GM12878 (cell line): ENCODE measurements at regions not wholly inside any gene's neighbourhood (a gene's known extent, or its start where the extent isn't known, plus 50 kb on each side); places are given as distances from the start of the nearest gene placed in this dataset.

Source experiments
- ATAC-seq: fragments of 200-7000 bp; cut with Tn5 transposase; 3 replicates; pipeline ENCODE4 v1.9.1; 2020; ENCODE audit warnings: mild to moderate bottlenecking, moderate library complexity
- BruUV-seq: library from RNA; stranded (reverse); fragments of 400-500 nt; replicated peaks from 2 replicates; lab custom pipeline; 2021; lab: Mats Ljungman, UMichigan
- CTCF ChIA-PET: fragments of 300-600 bp; sonication (Branson Sonifier 250); formaldehyde crosslinking; extraction: SDS; loops from one replicate; lab custom pipeline; 2021; ENCODE audit warnings: inconsistent platforms; lab: Yijun Ruan, JAX
- POLR2A ChIA-PET: fragments of 350-600 bp; formaldehyde crosslinking; extraction: SDS; loops from one replicate; lab custom pipeline; 2021; ENCODE audit warnings: inconsistent platforms; lab: Charles Lee
- RAD21 ChIA-PET: fragments of 300-600 bp; sonication (Branson Sonifier 250); formaldehyde crosslinking; loops from one replicate; lab custom pipeline; 2023; ENCODE audit warnings: antibody characterized with exemption; ENCODE audit not compliant: unreplicated experiment; lab: Charles Lee
- SMC1A ChIA-PET: fragments of 300-600 bp; sonication (Branson Sonifier 250); formaldehyde crosslinking; loops from one replicate; lab custom pipeline; 2023; ENCODE audit not compliant: unreplicated experiment, uncharacterized antibody; lab: Charles Lee
- DNase-seq: peaks from one replicate; pipeline ENCODE4 v3.0.0-alpha.2; 2011; ENCODE audit warnings: low read depth, low spot score
- FAIRE-seq: peaks from 3 replicates; lab custom pipeline; 2011; peaks lifted over from hg19 to GRCh38; lab: Jason Lieb, UNC
- H2AFZ ChIP-seq: 2 replicates; pipeline ENCODE4 v1.6.0; 2011; ENCODE audit warnings: low read depth, low read length, control low read depth; ENCODE audit not compliant: control insufficient read depth
- H3K27ac ChIP-seq: 2 replicates; pipeline ENCODE4 v1.5.1; 2011; ENCODE audit warnings: control low read depth; ENCODE audit not compliant: control insufficient read depth, insufficient read depth
- H3K27me3 ChIP-seq, 2 experiments: replicated peaks in 1 of 2; 2 replicates each; pipeline versions ENCODE4 v1.6.0 to v1.6.1; 2011; ENCODE audit warnings: low read length in 1 of 2; ENCODE audit not compliant: control insufficient read depth in 2 of 2, insufficient read depth in 2 of 2
- H3K36me3 ChIP-seq, 2 experiments: 2 replicates each; pipeline ENCODE4 v1.5.1; 2011; ENCODE audit warnings: low read length in 1 of 2; ENCODE audit not compliant: control insufficient read depth in 2 of 2, insufficient read depth in 2 of 2
- H3K4me1 ChIP-seq: 2 replicates; pipeline ENCODE4 v1.6.1; 2011; ENCODE audit warnings: mild to moderate bottlenecking, low read length, moderate library complexity, mixed read lengths; ENCODE audit not compliant: control insufficient read depth, insufficient read depth
- H3K4me2 ChIP-seq: 2 replicates; pipeline ENCODE4 v1.6.0; 2011; ENCODE audit warnings: control low read depth; ENCODE audit not compliant: control insufficient read depth, insufficient read depth
- H3K4me3 ChIP-seq: fragments of 200-600 bp; sonication (generic); 2 replicates; pipeline ENCODE4 v1.5.1; 2016
- H3K79me2 ChIP-seq: 2 replicates; pipeline ENCODE4 v1.6.0; 2011; ENCODE audit warnings: low read length; ENCODE audit not compliant: control insufficient read depth, insufficient read depth
- H3K9ac ChIP-seq: 2 replicates; pipeline ENCODE4 v1.8.0; 2011; ENCODE audit warnings: low read length, control low read depth, mixed read lengths; ENCODE audit not compliant: control insufficient read depth, insufficient read depth
- H3K9me3 ChIP-seq: replicated peaks from 3 replicates; pipeline ENCODE4 v1.5.1; 2011; ENCODE audit warnings: mild to moderate bottlenecking, low read length; ENCODE audit not compliant: control insufficient read depth, insufficient read depth
- H4K20me1 ChIP-seq: 2 replicates; pipeline ENCODE4 v1.6.0; 2011; ENCODE audit not compliant: control insufficient read depth, insufficient read depth
- CHD2 ChIP-seq: IDR thresholded peaks from 2 replicates; pipeline ENCODE4 v1.6.1; 2011; ENCODE audit warnings: low read depth, low read length, improper control_type of control experiment, borderline replicate concordance
- CREB1 ChIP-seq: IDR thresholded peaks from 2 replicates; pipeline ENCODE4 v1.6.1; 2012; ENCODE audit warnings: low read depth, mild to moderate bottlenecking, inconsistent platforms
- HSF1 ChIP-seq: fragments of 150-350 bp; IDR thresholded peaks from 2 replicates; pipeline ENCODE4 v1.6.1; 2014; ENCODE audit warnings: mild to moderate bottlenecking, low read depth, low read length
- MLLT1 ChIP-seq: fragments of 450-650 bp; IDR thresholded peaks from 2 replicates; pipeline ENCODE4 v1.6.1; 2016; ENCODE audit warnings: mild to moderate bottlenecking
- MYB ChIP-seq: fragments of 150-350 bp; IDR thresholded peaks from 2 replicates; pipeline ENCODE4 v1.6.1; 2014; ENCODE audit warnings: mild to moderate bottlenecking, low read depth, low read length, borderline replicate concordance
- NFYA ChIP-seq: IDR thresholded peaks from 2 replicates; pipeline ENCODE4 v1.6.1; 2011; ENCODE audit warnings: low read depth, mild to moderate bottlenecking, low read length, improper control_type of control experiment, borderline replicate concordance
- POLR2AphosphoS5 ChIP-seq: IDR thresholded peaks from 2 replicates; pipeline ENCODE4 v1.6.1; 2011; ENCODE audit warnings: mild to moderate bottlenecking, low read length, inconsistent platforms
- RCOR1 ChIP-seq: conservative IDR thresholded peaks from 2 replicates; pipeline ENCODE4 v1.6.1; 2012; ENCODE audit warnings: low read depth, low read length, improper control_type of control experiment
- SMAD1 ChIP-seq: fragments of 450-650 bp; IDR thresholded peaks from 2 replicates; pipeline ENCODE4 v1.6.1; 2018; ENCODE audit warnings: mild to moderate bottlenecking, low read depth; ENCODE audit not compliant: partially characterized antibody
- STAT3 ChIP-seq: IDR thresholded peaks from 2 replicates; pipeline ENCODE4 v1.6.1; 2011; ENCODE audit warnings: low read depth, low read length, improper control_type of control experiment
- WGBS: methylation state at CpG from one replicate; pipeline ENCODE4 v1.1.6; 2016; ENCODE audit warnings: low lambda C conversion rate; ENCODE audit not compliant: insufficient replicate concordance, insufficient coverage; ENCODE audit errors: missing lambda C conversion rate; 5-methylcytosine and 5-hydroxymethylcytosine counted together
- in situ Hi-C: fragments of 300-500 bp; cut with MboI; formaldehyde crosslinking; loops from 9 replicates; pipeline ENCODE4 v1.14.3; 2018; ENCODE audit warnings: mixed read lengths
- intact Hi-C: fragments of 100-400 bp; cut with micrococcal nuclease; formaldehyde crosslinking; loops from one replicate; pipeline ENCODE4 v1.14.2; 2022; ENCODE audit not compliant: unreplicated experiment
- TF ChIP-seq, protein P1 (sequence below): fragments of 450-650 bp; IDR thresholded peaks from 2 replicates; pipeline ENCODE4 v1.6.1; 2018; ENCODE audit warnings: borderline replicate concordance, mild to moderate bottlenecking; ENCODE audit not compliant: partially characterized antibody

GRCh38 chr6:169912266-169913095, 161.1 kb downstream of the ERMARD start:
- POLR2A ChIA-PET, result no interaction called here
- TF ChIP-seq POLR2AphosphoS5 (no peak), HSF1 (no peak), CREB1 (no peak), NFYA (no peak), MYB (no peak), MLLT1 (no peak), SMAD1 (no peak), STAT3 (no peak), RCOR1 (no peak), CHD2 (no peak)
- TF ChIP-seq, protein P1, sequence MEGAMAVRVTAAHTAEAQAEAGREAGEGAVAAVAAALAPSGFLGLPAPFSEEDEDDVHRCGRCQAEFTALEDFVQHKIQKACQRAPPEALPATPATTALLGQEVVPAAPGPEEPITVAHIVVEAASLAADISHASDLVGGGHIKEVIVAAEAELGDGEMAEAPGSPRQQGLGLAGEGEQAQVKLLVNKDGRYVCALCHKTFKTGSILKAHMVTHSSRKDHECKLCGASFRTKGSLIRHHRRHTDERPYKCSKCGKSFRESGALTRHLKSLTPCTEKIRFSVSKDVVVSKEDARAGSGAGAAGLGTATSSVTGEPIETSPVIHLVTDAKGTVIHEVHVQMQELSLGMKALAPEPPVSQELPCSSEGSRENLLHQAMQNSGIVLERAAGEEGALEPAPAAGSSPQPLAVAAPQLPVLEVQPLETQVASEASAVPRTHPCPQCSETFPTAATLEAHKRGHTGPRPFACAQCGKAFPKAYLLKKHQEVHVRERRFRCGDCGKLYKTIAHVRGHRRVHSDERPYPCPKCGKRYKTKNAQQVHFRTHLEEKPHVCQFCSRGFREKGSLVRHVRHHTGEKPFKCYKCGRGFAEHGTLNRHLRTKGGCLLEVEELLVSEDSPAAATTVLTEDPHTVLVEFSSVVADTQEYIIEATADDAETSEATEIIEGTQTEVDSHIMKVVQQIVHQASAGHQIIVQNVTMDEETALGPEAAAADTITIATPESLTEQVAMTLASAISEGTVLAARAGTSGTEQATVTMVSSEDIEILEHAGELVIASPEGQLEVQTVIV, result no peak
- TF ChIP-seq, all 136 proteins: peak for 0
- Histone ChIP-seq H3K36me3 (no peaks in the 10 kb centered on the region), H3K27me3 (no peaks in the 10 kb centered on the region), H2AFZ (no peak overlapping the region), H3K9ac (no peak overlapping the region), H3K4me1 (no peaks in the 10 kb centered on the region), H4K20me1 (no peaks in the 10 kb centered on the region), H3K4me3 (no peak overlapping the region), H3K27ac (no peak overlapping the region), H3K79me2 (no peaks in the 10 kb centered on the region), H3K9me3 (no peaks in the 10 kb centered on the region; the same call in 2 of the 3 replicates), H3K4me2 (no peak overlapping the region)
- RAD21 ChIA-PET, result no interaction called here
- in situ Hi-C loops, result no loop called here
- SMC1A ChIA-PET, result no interaction called here
- ATAC-seq (no peak), DNase-seq (no peak), FAIRE-seq (no peak)
- CTCF ChIA-PET, result no interaction called here
- BruUV-seq, result no TSS peak
- intact Hi-C loops, result no loop called here
- 43% methylated on average over 21 of the region's 21 CpGs for WGBS
